ENCODE measurements at regions not wholly inside any gene's neighbourhood (a gene's known extent, or its start where the extent isn't known, plus 50 kb on each side); places are given as distances from the start of the nearest gene placed in this dataset.

GRCh38 chr9:107172160-107172978 lies 110.7 kb upstream of the RAD23B start:
- no peaks in the 10 kb centered on the region for H3K27me3 ChIP-seq
- no peaks in the 10 kb centered on the region for H3K36me3 ChIP-seq
- H3K9me3 ChIP-seq = no peaks in the 10 kb centered on the region
- intact Hi-C loops (cut with DNase I) = loop anchor here (10.0 kb wide), 2 partner anchors 172 to 528 kb away; no protein-coding TSS in a partner anchor
- H3K27ac ChIP-seq = no peak overlapping the region
- no peak overlapping the region for H3K9ac ChIP-seq (ENCODE audit: low read depth in 2 of 2, low read length in 2 of 2)
- TF ChIP-seq, protein P1, sequence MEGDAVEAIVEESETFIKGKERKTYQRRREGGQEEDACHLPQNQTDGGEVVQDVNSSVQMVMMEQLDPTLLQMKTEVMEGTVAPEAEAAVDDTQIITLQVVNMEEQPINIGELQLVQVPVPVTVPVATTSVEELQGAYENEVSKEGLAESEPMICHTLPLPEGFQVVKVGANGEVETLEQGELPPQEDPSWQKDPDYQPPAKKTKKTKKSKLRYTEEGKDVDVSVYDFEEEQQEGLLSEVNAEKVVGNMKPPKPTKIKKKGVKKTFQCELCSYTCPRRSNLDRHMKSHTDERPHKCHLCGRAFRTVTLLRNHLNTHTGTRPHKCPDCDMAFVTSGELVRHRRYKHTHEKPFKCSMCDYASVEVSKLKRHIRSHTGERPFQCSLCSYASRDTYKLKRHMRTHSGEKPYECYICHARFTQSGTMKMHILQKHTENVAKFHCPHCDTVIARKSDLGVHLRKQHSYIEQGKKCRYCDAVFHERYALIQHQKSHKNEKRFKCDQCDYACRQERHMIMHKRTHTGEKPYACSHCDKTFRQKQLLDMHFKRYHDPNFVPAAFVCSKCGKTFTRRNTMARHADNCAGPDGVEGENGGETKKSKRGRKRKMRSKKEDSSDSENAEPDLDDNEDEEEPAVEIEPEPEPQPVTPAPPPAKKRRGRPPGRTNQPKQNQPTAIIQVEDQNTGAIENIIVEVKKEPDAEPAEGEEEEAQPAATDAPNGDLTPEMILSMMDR (IDR thresholded peaks at IDR 0.05) = peak; percentile 86
- H3K4me1 ChIP-seq = no peaks in the 10 kb centered on the region
- no peak overlapping the region for H3K4me3 ChIP-seq
- DNase-seq = peak; percentile 82

DNA sequence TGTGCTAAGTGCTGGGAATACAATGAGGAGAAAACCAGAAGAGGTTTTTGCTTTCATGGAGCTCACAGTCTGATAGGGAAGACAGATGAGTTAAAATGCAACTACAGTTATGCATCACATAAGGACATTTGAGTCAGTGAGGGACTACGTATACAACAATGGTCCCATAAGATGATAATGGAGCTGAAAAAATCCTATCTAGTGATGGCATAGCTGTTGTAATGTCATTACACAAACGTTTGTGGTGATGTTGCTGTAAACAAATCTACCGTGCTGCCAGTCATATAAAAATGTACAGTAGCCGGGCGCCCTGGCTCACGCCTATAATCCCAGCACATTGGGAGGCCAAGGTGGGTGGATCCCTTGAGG lies 110.1 kb upstream of the RAD23B start:
- intact Hi-C loops (cut with DNase I) = loop anchor here (10.0 kb wide), 2 partner anchors 172 to 528 kb away; no protein-coding TSS in a partner anchor
- TF ChIP-seq, protein P1 (IDR thresholded peaks at IDR 0.05) = no peak
- Histone ChIP-seq H3K9ac (ENCODE audit: low read depth in 2 of 2, low read length in 2 of 2) (no peak overlapping the region), H3K4me3 (no peak overlapping the region), H3K27ac (no peak overlapping the region), H3K36me3 (no peaks in the 10 kb centered on the region), H3K9me3 (no peaks in the 10 kb centered on the region), H3K4me1 (no peaks in the 10 kb centered on the region), H3K27me3 (no peaks in the 10 kb centered on the region)
- no peak for DNase-seq

DNA sequence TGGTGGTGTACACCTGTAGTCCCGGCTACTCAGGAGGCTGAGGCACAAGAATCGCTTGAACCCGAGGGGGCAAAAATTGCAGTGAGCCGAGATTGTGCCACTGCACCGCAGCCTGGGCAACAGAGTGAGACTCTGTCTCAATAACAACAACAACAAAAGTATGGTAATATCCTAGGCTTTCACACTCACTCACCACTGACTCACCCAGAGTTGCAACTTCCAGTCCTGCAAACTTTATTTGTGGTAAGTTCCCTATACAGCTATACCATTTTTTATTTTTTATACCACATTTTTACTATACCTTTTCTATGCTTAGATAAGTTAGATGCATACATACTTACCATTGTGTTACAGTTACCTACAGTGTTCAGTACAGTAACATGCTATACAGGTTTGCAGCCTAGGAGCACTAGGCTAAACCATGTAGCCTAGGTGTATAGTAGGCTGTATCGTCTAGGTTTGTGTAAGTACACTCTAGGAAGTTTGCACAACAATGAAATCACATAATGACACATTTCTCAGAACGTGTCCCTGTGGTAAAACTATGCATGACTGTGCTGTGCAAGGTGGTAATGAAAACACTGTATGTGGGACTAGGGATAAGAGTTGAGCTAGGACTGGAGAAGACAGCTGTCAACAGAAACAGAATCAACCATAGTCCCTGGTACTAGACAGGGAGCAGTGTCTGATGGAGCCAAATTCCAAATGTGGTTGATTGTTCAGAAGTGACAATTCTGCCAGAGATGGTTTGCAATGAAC lies 109.5 kb upstream of the RAD23B start:
- H3K36me3 ChIP-seq = no peaks in the 10 kb centered on the region
- H3K9ac ChIP-seq (ENCODE audit: low read depth in 2 of 2, low read length in 2 of 2) = no peak overlapping the region
- H3K4me1 ChIP-seq = no peaks in the 10 kb centered on the region
- H3K27me3 ChIP-seq = no peaks in the 10 kb centered on the region
- intact Hi-C loops (cut with DNase I) = loop anchor here (10.0 kb wide), 2 partner anchors 171 to 529 kb away; no protein-coding TSS in a partner anchor
- H3K4me3 ChIP-seq = no peak overlapping the region
- no peak overlapping the region for H3K27ac ChIP-seq
- TF ChIP-seq, protein P1 (IDR thresholded peaks at IDR 0.05) = no peak
- no peaks in the 10 kb centered on the region for H3K9me3 ChIP-seq
- DNase-seq = no peak

DNA sequence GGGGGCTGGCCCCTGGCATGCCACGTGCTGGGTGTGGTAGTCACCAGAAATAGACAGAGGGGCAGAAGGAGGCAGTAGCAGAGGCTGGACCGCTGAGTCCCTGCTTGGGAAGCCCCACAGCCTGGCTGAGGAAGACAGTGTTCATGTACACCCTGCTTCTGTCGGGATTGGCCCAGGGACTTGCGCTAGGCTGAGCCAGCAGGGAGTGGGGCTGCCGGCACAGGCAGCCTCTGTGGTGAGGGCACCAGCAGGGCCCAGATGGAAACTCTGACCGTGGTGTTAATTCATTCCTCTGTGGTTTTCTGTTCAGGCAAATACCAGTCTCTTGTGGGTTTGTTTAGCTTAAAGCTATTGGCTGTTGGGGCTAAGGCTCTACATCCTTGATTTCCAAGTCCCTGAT lies 108.6 kb upstream of the RAD23B start:
- H3K27ac ChIP-seq = no peak overlapping the region
- intact Hi-C loops (cut with DNase I) = loop anchor here (10.0 kb wide), 2 partner anchors 170 to 530 kb away; no protein-coding TSS in a partner anchor
- no peak overlapping the region for H3K4me3 ChIP-seq
- no peaks in the 10 kb centered on the region for H3K36me3 ChIP-seq
- H3K9ac ChIP-seq (ENCODE audit: low read depth in 2 of 2, low read length in 2 of 2) = no peak overlapping the region
- H3K9me3 ChIP-seq = no peaks in the 10 kb centered on the region
- no peaks in the 10 kb centered on the region for H3K27me3 ChIP-seq
- no peaks in the 10 kb centered on the region for H3K4me1 ChIP-seq
- TF ChIP-seq, protein P1 (IDR thresholded peaks at IDR 0.05) = no peak
- no peak for DNase-seq

DNA sequence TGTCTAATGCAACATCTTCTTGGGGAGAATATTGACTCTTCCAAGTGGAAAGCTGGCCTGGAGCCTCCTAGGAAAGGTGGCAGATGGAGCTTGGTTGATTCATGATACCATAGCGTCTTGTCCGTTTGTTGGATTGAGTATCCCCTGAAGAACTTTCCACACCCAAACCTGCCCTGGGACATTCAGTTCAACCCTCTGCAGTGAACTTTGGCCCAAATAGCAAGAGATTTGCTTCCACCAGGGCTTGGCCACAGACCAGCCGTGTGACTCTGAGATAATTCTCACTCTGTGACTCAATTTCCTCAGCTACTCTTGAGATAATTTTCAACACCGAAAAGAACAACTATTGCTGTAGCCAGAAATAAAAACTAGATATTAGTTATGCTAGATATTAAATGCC lies 108.0 kb upstream of the RAD23B start:
- no peaks in the 10 kb centered on the region for H3K36me3 ChIP-seq
- no peak overlapping the region for H3K9ac ChIP-seq (ENCODE audit: low read depth in 2 of 2, low read length in 2 of 2)
- H3K4me1 ChIP-seq = no peaks in the 10 kb centered on the region
- DNase-seq = peak; percentile 22
- no peak overlapping the region for H3K27ac ChIP-seq
- H3K27me3 ChIP-seq = no peaks in the 10 kb centered on the region
- TF ChIP-seq, protein P1 (IDR thresholded peaks at IDR 0.05) = no peak
- H3K4me3 ChIP-seq = no peak overlapping the region
- H3K9me3 ChIP-seq = no peaks in the 10 kb centered on the region
- intact Hi-C loops (cut with DNase I) = loop anchor here (10.0 kb wide), 2 partner anchors 170 to 530 kb away; no protein-coding TSS in a partner anchor
